HCT116 (cell line): ENCODE measurements at regions not wholly inside any gene's neighbourhood (a gene's known extent, or its start where the extent isn't known, plus 50 kb on each side); places are given as distances from the start of the nearest gene placed in this dataset.

Experiments
- ATAC-seq: fragments of 200-7000 bp; cut with Tn5 transposase; 2 replicates; pipeline ENCODE4 v1.9.1; 2020; ENCODE audit warnings: mild to moderate bottlenecking, moderate library complexity
- BruUV-seq: library from RNA; stranded (reverse); fragments of 400-500 nt; replicated peaks from 2 replicates; lab custom pipeline; 2021; lab: Mats Ljungman, UMichigan
- CTCF ChIA-PET: fragments of 300-600 bp; sonication (Branson Sonifier 250); formaldehyde crosslinking; loops from one replicate; lab custom pipeline; 2021; ENCODE audit warnings: antibody characterized with exemption; lab: Charles Lee
- POLR2A ChIA-PET: fragments of 300-600, 350-600 bp; sonication (Branson Sonifier 250); formaldehyde crosslinking; loops from one replicate; lab custom pipeline; 2021; ENCODE audit warnings: antibody characterized with exemption; lab: Charles Lee
- RAD21 ChIA-PET, 2 experiments: fragments of 300-600 bp; sonication (Branson Sonifier 250); formaldehyde crosslinking; loops; one replicate each; lab custom pipeline; 2023; ENCODE audit warnings: low total read pairs in 2 of 2; ENCODE audit not compliant: uncharacterized antibody in 2 of 2, unreplicated experiment in 2 of 2, low non-redundant PET in 1 of 2; lab: Charles Lee
- DNase-seq: peaks from one replicate; pipeline ENCODE4 v3.0.0-alpha.2; 2010; ENCODE audit warnings: low read depth, low spot score
- H2AFZ ChIP-seq: fragments of 200-600 bp; shearing (Covaris generic), sonication (generic); 2 replicates; pipeline ENCODE4 v1.6.1; 2017; ENCODE audit warnings: low read depth, mixed run types, mixed read lengths, antibody characterized with exemption, low read length; ENCODE audit not compliant: poor library complexity, severe bottlenecking
- H3K27ac ChIP-seq: 2 replicates; pipeline ENCODE4 v1.5.1; 2012; ENCODE audit warnings: low read depth, low read length
- H3K27me3 ChIP-seq: fragments of 200-600 bp; sonication (generic); 2 replicates; pipeline ENCODE4 v1.6.1; 2016; ENCODE audit warnings: mixed run types, low read length, mixed read lengths; ENCODE audit not compliant: insufficient read depth
- H3K36me3 ChIP-seq, 2 experiments: fragments of 200-500 bp in 1 of 2; fragments of 200-600 bp in 1 of 2; sonication (Bioruptor generic) in 1 of 2; sonication (generic) in 1 of 2; 2 replicates each; pipeline versions ENCODE4 v1.5.1 to v1.6.1; 2014 to 2016; ENCODE audit warnings: low read length in 2 of 2, inconsistent platforms in 1 of 2, mixed read lengths in 1 of 2, mixed run types in 1 of 2; ENCODE audit not compliant: insufficient read depth in 2 of 2, control insufficient read depth in 1 of 2
- H3K4me1 ChIP-seq, 2 experiments: fragments of 200-600 bp in 1 of 2; sonication (generic) in 1 of 2; 2 replicates each; pipeline versions ENCODE4 v1.5.1 to v1.6.1; 2012 to 2017; ENCODE audit warnings: low read length in 2 of 2, inconsistent platforms in 1 of 2, mild to moderate bottlenecking in 1 of 2, mixed read lengths in 1 of 2, mixed run types in 1 of 2, moderate library complexity in 1 of 2; ENCODE audit not compliant: insufficient read depth in 2 of 2, control insufficient read depth in 1 of 2
- H3K4me2 ChIP-seq: fragments of 200-600 bp; sonication (generic); 2 replicates; pipeline ENCODE4 v1.6.1; 2017; ENCODE audit warnings: mixed run types, low read length, mixed read lengths
- H3K4me3 ChIP-seq, 2 experiments: fragments of 200-600 bp in 1 of 2; sonication (generic) in 1 of 2; replicated peaks in 1 of 2; 2 replicates each; pipeline ENCODE4 v1.5.1; 2011 to 2016; ENCODE audit warnings: low read length in 2 of 2, control low read depth in 1 of 2, low read depth in 1 of 2, mild to moderate bottlenecking in 1 of 2, mixed read lengths in 1 of 2, mixed run types in 1 of 2
- H3K79me2 ChIP-seq: fragments of 200-600 bp; sonication (generic); 2 replicates; pipeline ENCODE4 v1.6.1; 2017; ENCODE audit warnings: mild to moderate bottlenecking, mixed run types, low read length, moderate library complexity, mixed read lengths; ENCODE audit not compliant: insufficient read depth
- H3K9ac ChIP-seq: fragments of 200-600 bp; sonication (generic); 2 replicates; pipeline ENCODE4 v1.6.1; 2016; ENCODE audit warnings: low read length, mixed read lengths
- H3K9me2 ChIP-seq: fragments of 200-600 bp; sonication (generic), shearing (Covaris generic); 2 replicates; pipeline ENCODE4 v1.6.1; 2017; ENCODE audit warnings: mixed run types, mild to moderate bottlenecking, moderate library complexity; ENCODE audit not compliant: insufficient read depth
- H3K9me3 ChIP-seq, 2 experiments: fragments of 200-500 bp in 1 of 2; fragments of 200-600 bp in 1 of 2; sonication (Bioruptor generic) in 1 of 2; sonication (generic) in 1 of 2; 2 replicates each; pipeline ENCODE4 v1.6.1; 2014 to 2017; ENCODE audit warnings: low read length in 2 of 2, mixed read lengths in 2 of 2, inconsistent platforms in 1 of 2, low read depth in 1 of 2, mild to moderate bottlenecking in 1 of 2, mixed run types in 1 of 2, moderate library complexity in 1 of 2; ENCODE audit not compliant: control insufficient read depth in 1 of 2, insufficient read depth in 1 of 2
- H4K20me1 ChIP-seq: fragments of 200-600 bp; sonication (generic), shearing (Covaris generic); 2 replicates; pipeline ENCODE4 v1.6.1; 2017; ENCODE audit warnings: mixed run types, mild to moderate bottlenecking, moderate library complexity; ENCODE audit not compliant: insufficient read depth
- ATF3 ChIP-seq: IDR thresholded peaks from 2 replicates; pipeline ENCODE4 v1.6.1; 2012
- CEBPB ChIP-seq: IDR thresholded peaks from 2 replicates; pipeline ENCODE4 v1.6.1; 2012; ENCODE audit warnings: low read depth
- CTCF ChIP-seq, 3 experiments: fragments of 200-600 bp in 1 of 3; sonication (generic) in 1 of 3; IDR thresholded peaks in 2 of 3; conservative IDR thresholded peaks in 1 of 3; 2 replicates each; pipeline ENCODE4 v1.5.1; 2012 to 2017; ENCODE audit warnings: low read depth in 2 of 3, low read length in 2 of 3, antibody characterized with exemption in 1 of 3, borderline replicate concordance in 1 of 3, control low read depth in 1 of 3, mild to moderate bottlenecking in 1 of 3, mixed read lengths in 1 of 3, mixed run types in 1 of 3, moderate library complexity in 1 of 3; ENCODE audit not compliant: insufficient read depth in 1 of 3
- EGR1 ChIP-seq: IDR thresholded peaks from 2 replicates; pipeline ENCODE4 v1.6.1; 2012; ENCODE audit warnings: low read depth
- EZH2phosphoT487 ChIP-seq: fragments of 200-600 bp; IDR thresholded peaks from 2 replicates; pipeline ENCODE4 v1.6.1; 2018; ENCODE audit warnings: antibody characterized with exemption, borderline replicate concordance
- FOSL1 ChIP-seq: IDR thresholded peaks from 2 replicates; pipeline ENCODE4 v1.6.1; 2012; ENCODE audit warnings: low read depth
- MAX ChIP-seq: IDR thresholded peaks from 2 replicates; pipeline ENCODE4 v1.6.1; 2012
- POLR2AphosphoS5 ChIP-seq: IDR thresholded peaks from 2 replicates; pipeline ENCODE4 v1.6.1; 2011; ENCODE audit warnings: mild to moderate bottlenecking, low read depth, low read length, moderate library complexity
- REST ChIP-seq: IDR thresholded peaks from 2 replicates; pipeline ENCODE4 v1.6.1; 2012; ENCODE audit warnings: low read depth
- SIN3A ChIP-seq: IDR thresholded peaks from 2 replicates; pipeline ENCODE4 v1.6.1; 2012; ENCODE audit warnings: low read depth
- TCF7L2 ChIP-seq: IDR thresholded peaks from 2 replicates; pipeline ENCODE4 v1.7.0; 2011; ENCODE audit warnings: borderline replicate concordance, inconsistent platforms; ENCODE audit not compliant: insufficient read depth, insufficient read length; ENCODE audit errors: extremely low read depth
- ZFX ChIP-seq: fragments of 450-650 bp; IDR thresholded peaks from 2 replicates; pipeline ENCODE4 v1.6.1; 2017
- ZNF274 ChIP-seq: fragments of 200-500 bp; sonication (Bioruptor generic); IDR thresholded peaks from 2 replicates; pipeline ENCODE4 v1.6.1; 2014; ENCODE audit warnings: mild to moderate bottlenecking, low read depth, low read length, inconsistent platforms
- intact Hi-C: fragments of 100-400 bp; cut with micrococcal nuclease; formaldehyde crosslinking; loops from 2 replicates; pipeline ENCODE4 v1.10.0; 2022

GRCh38 chr13:60273971-60274527, 110.3 kb upstream of the DIAPH3 start:
- intact Hi-C loops: no loop called here
- peaks cover 3% of the 10 kb centered on the region; the same call in 1 of the 2 replicates for H3K27me3 ChIP-seq
- RAD21 ChIA-PET: no interaction called here
- no peaks in the 10 kb centered on the region for H3K9me3 ChIP-seq
- no peaks in the 10 kb centered on the region for H4K20me1 ChIP-seq
- no peak overlapping the region for H3K4me2 ChIP-seq
- CTCF ChIA-PET: no interaction called here
- no peaks in the 10 kb centered on the region for H3K9me2 ChIP-seq
- H3K4me1 ChIP-seq: no peaks in the 10 kb centered on the region
- H3K9ac ChIP-seq: no peak overlapping the region
- H3K4me3 ChIP-seq: no peak overlapping the region
- no peak overlapping the region for H3K27ac ChIP-seq
- H3K36me3 ChIP-seq: no peaks in the 10 kb centered on the region
- POLR2A ChIA-PET: no interaction called here
- no peak for DNase-seq
- BruUV-seq: no TSS peak
- H2AFZ ChIP-seq: no peak overlapping the region
- H3K79me2 ChIP-seq: no peaks in the 10 kb centered on the region
- TF ChIP-seq EGR1 (no peak), CTCF (IDR thresholded peaks at IDR 0.05 in 2 of 3, conservative IDR thresholded peaks at IDR 0.05 in 1 of 3; ENCODE audit: borderline replicate concordance in 1 of 3, insufficient read depth in 1 of 3, low read depth in 2 of 3, low read length in 2 of 3) (no peak), ZNF274 (no peak), REST (no peak), FOSL1 (no peak), ATF3 (no peak), TCF7L2 (no peak), SIN3A (no peak), MAX (no peak), CEBPB (no peak), ZFX (no peak), EZH2phosphoT487 (no peak), POLR2AphosphoS5 (no peak)
- no peak for ATAC-seq
